ENCODE measurements at regions not wholly inside any gene's neighbourhood (a gene's known extent, or its start where the extent isn't known, plus 50 kb on each side); places are given as distances from the start of the nearest gene placed in this dataset.

GRCh38 chr16:48441106-48441505 lies 55.9 kb upstream of the SIAH1 start:
- Histone ChIP-seq H3K4me1 (peaks cover 5% of the 10 kb centered on the region; the same call in 1 of the 2 replicates), H3K4me3 (ENCODE audit: low read depth, low read length) (no peak overlapping the region), H3K27me3 (replicated peaks; ENCODE audit: control insufficient read depth, insufficient read depth, low read length) (no peaks in the 10 kb centered on the region), H3K36me3 (ENCODE audit: control insufficient read depth, insufficient read depth, low read length) (no peaks in the 10 kb centered on the region), H3K9me3 (no peaks in the 10 kb centered on the region)
- Mint-ChIP-seq H3K27ac (ENCODE audit: unreplicated experiment) (no peak overlapping the region), H3K4me1 (ENCODE audit: low read depth, unreplicated experiment) (peaks cover 10% of the 10 kb centered on the region), H3K27me3 (ENCODE audit: insufficient read depth, unreplicated experiment) (no peaks in the 10 kb centered on the region), H3K9me3 (ENCODE audit: unreplicated experiment) (no peaks in the 10 kb centered on the region), H3K4me3 (ENCODE audit: unreplicated experiment) (no peak overlapping the region), H3K36me3 (ENCODE audit: insufficient read depth, unreplicated experiment) (no peaks in the 10 kb centered on the region)
- ChIA-PET POLR2A (no interaction called here), CTCF (interaction anchor here (1.2 to 1.7 kb wide), 2 partner anchors 86 to 182 kb away, joined by 3 to 7 read pairs; no protein-coding TSS in a partner anchor)
- no TSS peak for BruUV-seq (replicated peaks)
- intact Hi-C loops (cut with micrococcal nuclease; ENCODE audit: unreplicated experiment) = no loop called here
- TF ChIP-seq CTCF (IDR thresholded peaks at IDR 0.05; ENCODE audit: insufficient read depth in 1 of 2, low read depth in 1 of 2, low read length in 1 of 2, severe bottlenecking in 1 of 2, unreplicated experiment in 1 of 2) = no peak
- DNase-seq = no peak

GRCh38 chr16:48438414-48438813 lies 53.2 kb upstream of the SIAH1 start:
- no peak for TF ChIP-seq CTCF (IDR thresholded peaks at IDR 0.05; ENCODE audit: insufficient read depth in 1 of 2, low read depth in 1 of 2, low read length in 1 of 2, severe bottlenecking in 1 of 2, unreplicated experiment in 1 of 2)

GRCh38 chr16:48435906-48436305 lies 50.7 kb upstream of the SIAH1 start:
- Mint-ChIP-seq H3K36me3 (ENCODE audit: insufficient read depth, unreplicated experiment) (no peaks in the 10 kb centered on the region), H3K27ac (ENCODE audit: unreplicated experiment) (no peak overlapping the region), H3K4me3 (ENCODE audit: unreplicated experiment) (no peak overlapping the region), H3K27me3 (ENCODE audit: insufficient read depth, unreplicated experiment) (no peaks in the 10 kb centered on the region), H3K9me3 (ENCODE audit: unreplicated experiment) (no peaks in the 10 kb centered on the region), H3K4me1 (ENCODE audit: low read depth, unreplicated experiment) (no peaks in the 10 kb centered on the region)
- ChIA-PET POLR2A (no interaction called here), CTCF (no interaction called here)
- no peak for TF ChIP-seq CTCF (IDR thresholded peaks at IDR 0.05; ENCODE audit: insufficient read depth in 1 of 2, low read depth in 1 of 2, low read length in 1 of 2, severe bottlenecking in 1 of 2, unreplicated experiment in 1 of 2)
- no peak overlapping the region for H3K4me3 ChIP-seq (ENCODE audit: low read depth, low read length)
- H3K36me3 ChIP-seq (ENCODE audit: control insufficient read depth, insufficient read depth, low read length) = no peaks in the 10 kb centered on the region
- intact Hi-C loops (cut with micrococcal nuclease; ENCODE audit: unreplicated experiment) = no loop called here
- no peaks in the 10 kb centered on the region for H3K9me3 ChIP-seq
- H3K27me3 ChIP-seq (replicated peaks; ENCODE audit: control insufficient read depth, insufficient read depth, low read length) = no peaks in the 10 kb centered on the region
- no peak for DNase-seq
- no TSS peak for BruUV-seq (replicated peaks)
- H3K4me1 ChIP-seq = peaks cover 9% of the 10 kb centered on the region

More at GRCh38 chr16:48438414-48438813, 53.2 kb upstream of the SIAH1 start:
- H3K27ac Mint-ChIP-seq (ENCODE audit: unreplicated experiment) = no peak overlapping the region
- Histone ChIP-seq H3K36me3 (ENCODE audit: control insufficient read depth, insufficient read depth, low read length) (no peaks in the 10 kb centered on the region), H3K9me3 (no peaks in the 10 kb centered on the region), H3K4me3 (ENCODE audit: low read depth, low read length) (no peak overlapping the region), H3K27me3 (replicated peaks; ENCODE audit: control insufficient read depth, insufficient read depth, low read length) (no peaks in the 10 kb centered on the region), H3K4me1 (peaks cover 14% of the 10 kb centered on the region)
- POLR2A ChIA-PET = no interaction called here
- CTCF ChIA-PET = no interaction called here
- intact Hi-C loops (cut with micrococcal nuclease; ENCODE audit: unreplicated experiment) = no loop called here
- H3K4me3 Mint-ChIP-seq (ENCODE audit: unreplicated experiment) = no peak overlapping the region
- H3K4me1 Mint-ChIP-seq (ENCODE audit: low read depth, unreplicated experiment) = peaks cover 10% of the 10 kb centered on the region
- no peaks in the 10 kb centered on the region for H3K27me3 Mint-ChIP-seq (ENCODE audit: insufficient read depth, unreplicated experiment)
- H3K9me3 Mint-ChIP-seq (ENCODE audit: unreplicated experiment) = no peaks in the 10 kb centered on the region
- no TSS peak for BruUV-seq (replicated peaks)
- no peak for DNase-seq
- no peaks in the 10 kb centered on the region for H3K36me3 Mint-ChIP-seq (ENCODE audit: insufficient read depth, unreplicated experiment)
